H1 (cell line): ENCODE measurements at regions not wholly inside any gene's neighbourhood (a gene's known extent, or its start where the extent isn't known, plus 50 kb on each side); places are given as distances from the start of the nearest gene placed in this dataset.
"Not testable (repeated sequence)": the region's sequence is repeated elsewhere in the genome, so short reads cannot be mapped to it uniquely, and the experiment has no call there.

ENCODE experiments used
- CTCF ChIA-PET: fragments of 300-600 bp; sonication (Branson Sonifier 250); formaldehyde crosslinking; loops from one replicate; lab custom pipeline; 2021; ENCODE audit not compliant: partially characterized antibody; lab: Charles Lee
- POLR2A ChIA-PET: fragments of 300-600 bp; sonication (Branson Sonifier 250); formaldehyde crosslinking; loops from one replicate; lab custom pipeline; 2021; ENCODE audit warnings: inconsistent platforms; ENCODE audit not compliant: partially characterized antibody; lab: Charles Lee
- DNase-seq, 2 experiments: peaks; one replicate each; pipeline versions ENCODE4 v3.0.0 to v3.0.0-alpha.2; 2010 to 2022; ENCODE audit warnings: low spot score in 2 of 2, low read depth in 1 of 2, mixed read lengths in 1 of 2
- FAIRE-seq: peaks from 2 replicates; lab custom pipeline; 2011; peaks lifted over from hg19 to GRCh38; lab: Jason Lieb, UNC
- H2AFZ ChIP-seq: 2 replicates; pipeline ENCODE4 v1.8.1; 2012; ENCODE audit warnings: low read length, inconsistent platforms
- H2AK5ac ChIP-seq: 2 replicates; pipeline ENCODE4 v1.6.1; 2013; ENCODE audit warnings: low read depth, low read length
- H2BK120ac ChIP-seq: replicated peaks from 2 replicates; pipeline ENCODE3; 2013; ENCODE audit warnings: low read depth, low read length, inconsistent platforms
- H2BK12ac ChIP-seq: 2 replicates; pipeline ENCODE4 v1.6.1; 2013; ENCODE audit warnings: low read depth, low read length
- H2BK15ac ChIP-seq: 2 replicates; pipeline ENCODE4 v1.6.1; 2013; ENCODE audit warnings: low read length
- H2BK20ac ChIP-seq: 2 replicates; pipeline ENCODE4 v1.6.1; 2013; ENCODE audit warnings: low read length
- H2BK5ac ChIP-seq: 2 replicates; pipeline ENCODE4 v1.6.1; 2013; ENCODE audit warnings: low read depth, low read length
- H3K14ac ChIP-seq: 2 replicates; pipeline ENCODE4 v1.6.1; 2013; ENCODE audit warnings: inconsistent platforms; ENCODE audit not compliant: insufficient read length
- H3K18ac ChIP-seq: 2 replicates; pipeline ENCODE4 v1.6.1; 2013; ENCODE audit warnings: low read length; ENCODE audit errors: extremely low read depth
- H3K23ac ChIP-seq: 2 replicates; pipeline ENCODE4 v1.6.1; 2013; ENCODE audit warnings: inconsistent platforms; ENCODE audit not compliant: insufficient read length
- H3K23me2 ChIP-seq: 2 replicates; pipeline ENCODE4 v1.6.1; 2013; ENCODE audit warnings: low read depth, low read length
- H3K27ac ChIP-seq: 2 replicates; pipeline ENCODE4 v1.6.1; 2011; ENCODE audit warnings: low read depth, low read length, inconsistent platforms
- H3K27me3 ChIP-seq, 4 experiments: replicated peaks in 1 of 4; 1 replicate in 1 of 4; 2 replicates in 3 of 4; pipeline versions ENCODE4 v1.6.1 to v1.8.1; 2011 to 2013; ENCODE audit warnings: low read length in 3 of 4, mild to moderate bottlenecking in 3 of 4, inconsistent platforms in 2 of 4, mixed read lengths in 2 of 4, moderate library complexity in 1 of 4; ENCODE audit not compliant: control insufficient read depth in 3 of 4, insufficient read depth in 3 of 4; ENCODE audit errors: extremely low read depth in 1 of 4
- H3K36me3 ChIP-seq, 4 experiments: 2 replicates each; pipeline versions ENCODE4 v1.6.1 to v1.8.1; 2011 to 2013; ENCODE audit warnings: mild to moderate bottlenecking in 4 of 4, low read length in 3 of 4, moderate library complexity in 2 of 4, control low read depth in 1 of 4, inconsistent platforms in 1 of 4; ENCODE audit not compliant: insufficient read depth in 4 of 4, control insufficient read depth in 2 of 4
- H3K4ac ChIP-seq: replicated peaks from 2 replicates; pipeline ENCODE3; 2013; ENCODE audit warnings: low read length, low read depth, mixed read lengths, inconsistent platforms; ENCODE audit not compliant: insufficient read length
- H3K4me1 ChIP-seq, 4 experiments: replicated peaks in 1 of 4; 1 replicate in 1 of 4; 2 replicates in 3 of 4; pipeline versions ENCODE4 v1.6.1 to v1.8.1; 2011 to 2013; ENCODE audit warnings: low read length in 3 of 4, inconsistent platforms in 2 of 4, mixed read lengths in 1 of 4; ENCODE audit not compliant: insufficient read depth in 4 of 4, control insufficient read depth in 3 of 4
- H3K4me2 ChIP-seq, 2 experiments: 2 replicates each; pipeline versions ENCODE4 v1.6.1 to v1.8.1; 2011 to 2013; ENCODE audit warnings: low read depth in 2 of 2, low read length in 2 of 2, control low read depth in 1 of 2, inconsistent platforms in 1 of 2, mild to moderate bottlenecking in 1 of 2; ENCODE audit not compliant: insufficient read depth in 1 of 2
- H3K4me3 ChIP-seq, 4 experiments: fragments of 200-600, 300-600 bp in 1 of 4; sonication (generic), shearing (Covaris generic), sonication (Bioruptor Twin) in 1 of 4; 2 replicates each; pipeline versions ENCODE4 v1.5.1 to v1.8.1; 2011 to 2016; ENCODE audit warnings: low read length in 4 of 4, low read depth in 3 of 4, control low read depth in 2 of 4, inconsistent platforms in 2 of 4, mild to moderate bottlenecking in 2 of 4, mixed read lengths in 1 of 4, moderate library complexity in 1 of 4; ENCODE audit not compliant: insufficient read depth in 2 of 4; ENCODE audit errors: extremely low read depth in 1 of 4
- H3K56ac ChIP-seq: replicated peaks from 2 replicates; pipeline ENCODE3; 2013; ENCODE audit warnings: low read depth, mild to moderate bottlenecking, mixed read lengths, low read length, inconsistent platforms; ENCODE audit not compliant: insufficient read length
- H3K79me1 ChIP-seq: 2 replicates; pipeline ENCODE4 v1.6.1; 2013; ENCODE audit warnings: low read depth, low read length, control low read depth
- H3K79me2 ChIP-seq, 2 experiments: 2 replicates each; pipeline versions ENCODE4 v1.6.1 to v1.8.1; 2012 to 2013; ENCODE audit warnings: low read length in 2 of 2, mild to moderate bottlenecking in 2 of 2, inconsistent platforms in 1 of 2; ENCODE audit not compliant: insufficient read depth in 2 of 2, control insufficient read depth in 1 of 2
- H3K9ac ChIP-seq, 4 experiments: replicated peaks in 1 of 4; 1 replicate in 1 of 4; 2 replicates in 3 of 4; pipeline versions ENCODE4 v1.6.1 to v1.8.1; 2011 to 2013; ENCODE audit warnings: low read depth in 3 of 4, low read length in 3 of 4, control low read depth in 2 of 4, mild to moderate bottlenecking in 2 of 4, moderate library complexity in 2 of 4, inconsistent platforms in 1 of 4; ENCODE audit errors: extremely low read depth in 1 of 4
- H3K9me3 ChIP-seq, 2 experiments: 2 replicates each; pipeline versions ENCODE4 v1.6.1 to v1.8.1; 2012 to 2013; ENCODE audit warnings: mild to moderate bottlenecking in 2 of 2, moderate library complexity in 2 of 2, control low read depth in 1 of 2, inconsistent platforms in 1 of 2, low read depth in 1 of 2, low read length in 1 of 2, mixed read lengths in 1 of 2; ENCODE audit not compliant: insufficient read depth in 2 of 2
- H4K20me1 ChIP-seq, 2 experiments: replicated peaks in 1 of 2; 2 replicates each; pipeline versions ENCODE3 to v1.8.1; 2011 to 2013; ENCODE audit warnings: inconsistent platforms in 2 of 2, low read length in 2 of 2, mild to moderate bottlenecking in 1 of 2; ENCODE audit not compliant: insufficient read depth in 2 of 2, control insufficient read depth in 1 of 2
- H4K5ac ChIP-seq: 2 replicates; pipeline ENCODE4 v1.6.1; 2013; ENCODE audit warnings: low read length, low read depth, mixed read lengths, inconsistent platforms; ENCODE audit not compliant: insufficient read length
- H4K8ac ChIP-seq: 2 replicates; pipeline ENCODE4 v1.8.0; 2013; ENCODE audit warnings: mild to moderate bottlenecking, moderate library complexity, low read length, inconsistent platforms; ENCODE audit not compliant: insufficient read depth; ENCODE audit errors: extremely low read depth
- H4K91ac ChIP-seq: replicated peaks from 2 replicates; pipeline ENCODE3; 2013; ENCODE audit warnings: low read length, mixed read lengths, inconsistent platforms; ENCODE audit not compliant: insufficient read length
- WGBS, 2 experiments: shearing (Covaris generic) in 1 of 2; methylation state at CpG; one replicate each; pipeline versions ENCODE4 v1.1.6 to v1.1.7; 2013 to 2015; ENCODE audit warnings: low lambda C conversion rate in 2 of 2, mixed read lengths in 2 of 2, inconsistent platforms in 1 of 2, low coverage in 1 of 2, missing lambda C conversion rate in 1 of 2; ENCODE audit not compliant: insufficient replicate concordance in 2 of 2, insufficient coverage in 1 of 2, insufficient read length in 1 of 2; ENCODE audit errors: extremely low coverage in 1 of 2, missing lambda C conversion rate in 1 of 2; 5-methylcytosine and 5-hydroxymethylcytosine counted together

DNA sequence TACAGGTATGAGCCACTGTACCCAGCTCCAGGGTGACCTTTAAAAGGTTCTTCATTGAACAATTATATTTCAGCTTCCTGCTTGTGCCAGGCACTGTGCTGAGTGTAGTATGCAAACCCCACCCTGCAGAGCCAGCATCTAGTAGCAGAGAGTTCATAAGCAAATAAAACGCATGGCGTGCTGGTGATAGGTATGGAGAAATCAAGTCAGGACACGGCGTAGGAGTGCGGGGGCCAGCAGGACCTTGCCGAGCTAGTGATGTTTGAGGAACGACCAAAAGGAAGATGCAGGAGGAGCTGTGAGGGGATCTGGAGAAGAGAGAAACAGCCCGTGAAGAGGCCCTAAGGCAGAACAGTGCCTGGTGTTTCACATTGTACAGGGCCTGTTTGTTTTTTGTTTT is 105.8 kb downstream of the CRLF3 start:
- peak in 1 of 2 experiments; percentile 46 for DNase-seq
- WGBS, 2 experiments: 97% methylated on average over 8 of the region's 8 CpGs; no CpG with 5 or more reads in 1 of the 2 experiments
- not testable (repeated sequence) for H2BK120ac ChIP-seq

More for the DNA sequence above, 105.8 kb downstream of the CRLF3 start:
- H3K9ac ChIP-seq, H3K23me2 ChIP-seq, H2BK5ac ChIP-seq, H3K27ac ChIP-seq, H4K8ac ChIP-seq, H3K18ac ChIP-seq, POLR2A ChIA-PET, FAIRE-seq, H2BK12ac ChIP-seq, H3K4me3 ChIP-seq, H3K27me3 ChIP-seq, H3K4me2 ChIP-seq, H2BK20ac ChIP-seq, H4K5ac ChIP-seq, H3K9me3 ChIP-seq, H3K14ac ChIP-seq, H3K4me1 ChIP-seq, H3K4ac ChIP-seq, H3K36me3 ChIP-seq, H2AK5ac ChIP-seq, H4K91ac ChIP-seq, H2BK15ac ChIP-seq, H2AFZ ChIP-seq, H3K56ac ChIP-seq, H3K23ac ChIP-seq: not testable (repeated sequence)
- peaks cover 15% of the 10 kb centered on the region; the same call in 1 of the 2 replicates for H3K79me1 ChIP-seq
- CTCF ChIA-PET: interaction anchor here (1.3 to 2.6 kb wide), 4 partner anchors 10 to 242 kb away, joined by 3 to 7 read pairs (median 6); no protein-coding TSS in a partner anchor
- H3K79me2 ChIP-seq: peaks cover 45 to 99% of the 10 kb centered on the region in 2 experiments
- peaks cover 17 to 19% of the 10 kb centered on the region in 2 experiments for H4K20me1 ChIP-seq
